Testis (tissue), 2 donors: ENCODE measurements at regions not wholly inside any gene's neighbourhood (a gene's known extent, or its start where the extent isn't known, plus 50 kb on each side); places are given as distances from the start of the nearest gene placed in this dataset.

Source experiments
- POLR2A ChIP-seq: fragments of 450-650 bp; IDR thresholded peaks from one replicate; pipeline ENCODE4 v1.6.1; 2017; ENCODE audit warnings: antibody characterized with exemption, mild to moderate bottlenecking, moderate library complexity
- TF ChIP-seq, protein P1 (sequence below), 3 experiments: fragments of 450-650 bp in 2 of 3; fragments of 200-600 bp in 1 of 3; sonication (generic) in 1 of 3; IDR thresholded peaks; one replicate each; pipeline ENCODE4 v1.5.1; 2016 to 2019; ENCODE audit warnings: antibody characterized with exemption in 3 of 3, mild to moderate bottlenecking in 2 of 3, moderate library complexity in 1 of 3

DNA sequence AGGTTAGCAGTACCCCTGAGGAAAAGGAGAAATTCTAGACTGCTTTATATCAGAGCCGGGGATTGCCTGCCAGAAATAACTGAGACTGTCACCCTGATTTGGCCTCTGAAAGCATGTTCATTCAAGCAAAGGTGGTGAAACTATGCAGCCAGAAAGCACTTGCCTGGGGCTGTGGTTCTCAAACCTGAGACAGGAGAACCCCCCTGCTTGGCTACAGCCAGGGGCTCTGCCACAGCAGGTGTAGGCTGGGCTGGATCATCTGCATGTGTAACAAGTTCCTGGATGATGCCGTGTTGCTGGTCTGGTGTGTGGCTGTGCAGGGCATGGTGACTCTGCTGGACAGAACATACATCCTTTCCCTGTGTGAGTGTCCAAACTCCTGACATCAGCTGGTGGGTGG lies 157.8 kb downstream of the NXNL2 start:
- TF ChIP-seq, protein P1, sequence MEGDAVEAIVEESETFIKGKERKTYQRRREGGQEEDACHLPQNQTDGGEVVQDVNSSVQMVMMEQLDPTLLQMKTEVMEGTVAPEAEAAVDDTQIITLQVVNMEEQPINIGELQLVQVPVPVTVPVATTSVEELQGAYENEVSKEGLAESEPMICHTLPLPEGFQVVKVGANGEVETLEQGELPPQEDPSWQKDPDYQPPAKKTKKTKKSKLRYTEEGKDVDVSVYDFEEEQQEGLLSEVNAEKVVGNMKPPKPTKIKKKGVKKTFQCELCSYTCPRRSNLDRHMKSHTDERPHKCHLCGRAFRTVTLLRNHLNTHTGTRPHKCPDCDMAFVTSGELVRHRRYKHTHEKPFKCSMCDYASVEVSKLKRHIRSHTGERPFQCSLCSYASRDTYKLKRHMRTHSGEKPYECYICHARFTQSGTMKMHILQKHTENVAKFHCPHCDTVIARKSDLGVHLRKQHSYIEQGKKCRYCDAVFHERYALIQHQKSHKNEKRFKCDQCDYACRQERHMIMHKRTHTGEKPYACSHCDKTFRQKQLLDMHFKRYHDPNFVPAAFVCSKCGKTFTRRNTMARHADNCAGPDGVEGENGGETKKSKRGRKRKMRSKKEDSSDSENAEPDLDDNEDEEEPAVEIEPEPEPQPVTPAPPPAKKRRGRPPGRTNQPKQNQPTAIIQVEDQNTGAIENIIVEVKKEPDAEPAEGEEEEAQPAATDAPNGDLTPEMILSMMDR (IDR thresholded peaks at IDR 0.05), result no peak
- no peak for TF ChIP-seq POLR2A
